Epithelial cell of esophagus (primary cell): ENCODE measurements at regions not wholly inside any gene's neighbourhood (a gene's known extent, or its start where the extent isn't known, plus 50 kb on each side); places are given as distances from the start of the nearest gene placed in this dataset.

ENCODE experiments used
- DNase-seq: peaks from one replicate; pipeline ENCODE4 v3.0.0; 2010; ENCODE audit warnings: low read depth
- H3K4me3 ChIP-seq: 2 replicates; pipeline ENCODE4 v1.5.1; 2011; ENCODE audit warnings: mild to moderate bottlenecking, low read length, control low read depth
- CTCF ChIP-seq: IDR thresholded peaks from 2 replicates; pipeline ENCODE4 v1.5.1; 2011; ENCODE audit warnings: low read depth, mild to moderate bottlenecking, low read length, control low read depth, inconsistent platforms; ENCODE audit not compliant: insufficient read depth; ENCODE audit errors: missing control alignments

GRCh38 chr13:91132381-91132780 lies 215.1 kb upstream of the MIR17HG start:
- no peak for DNase-seq
- no peak overlapping the region for H3K4me3 ChIP-seq
- no peak for TF ChIP-seq CTCF

GRCh38 chr13:91132786-91133185 lies 214.7 kb upstream of the MIR17HG start:
- no peak for TF ChIP-seq CTCF
- no peak overlapping the region for H3K4me3 ChIP-seq
- DNase-seq = no peak

GRCh38 chr13:91133941-91134802 lies 213.3 kb upstream of the MIR17HG start:
- peak; percentile 85 for TF ChIP-seq CTCF
- DNase-seq = peak; percentile 79
- H3K4me3 ChIP-seq = no peak overlapping the region

GRCh38 chr13:91134803-91135184 lies 212.7 kb upstream of the MIR17HG start:
- no peak for TF ChIP-seq CTCF

GRCh38 chr13:91135376-91135775 lies 212.1 kb upstream of the MIR17HG start:
- no peak for TF ChIP-seq CTCF
- DNase-seq = no peak
- no peak overlapping the region for H3K4me3 ChIP-seq

More at GRCh38 chr13:91134803-91135184, 212.7 kb upstream of the MIR17HG start:
- no peak overlapping the region for H3K4me3 ChIP-seq
- no peak for DNase-seq

- no peak overlapping the region for H3K4me3 ChIP-seq
- no peak for TF ChIP-seq CTCF
- no peak for DNase-seq
Measured at GRCh38 chr13:91135968-91136367, 211.5 kb upstream of the MIR17HG start.

- H3K4me3 ChIP-seq = no peak overlapping the region
- DNase-seq = no peak
- TF ChIP-seq CTCF = no peak
Measured at GRCh38 chr13:91136806-91137205, 210.7 kb upstream of the MIR17HG start.
